ENCODE measurements at regions not wholly inside any gene's neighbourhood (a gene's known extent, or its start where the extent isn't known, plus 50 kb on each side); places are given as distances from the start of the nearest gene placed in this dataset.

GRCh38 chr9:126226991-126227936 lies 99.4 kb upstream of the MVB12B start:
- no peaks in the 10 kb centered on the region for H3K9me3 Mint-ChIP-seq
- H3K36me3 ChIP-seq (ENCODE audit: insufficient read depth, low read length) = no peaks in the 10 kb centered on the region
- ATAC-seq (ENCODE audit: poor library complexity) (no peak), DNase-seq (no peak)
- peaks cover 15% of the 10 kb centered on the region for H3K4me1 Mint-ChIP-seq (ENCODE audit: low read depth)
- CTCF ChIA-PET = interaction anchor here (1.2 kb wide), 1 partner anchor 820 kb away, joined by 3 read pairs; no protein-coding TSS in a partner anchor
- H3K9me3 ChIP-seq (ENCODE audit: control insufficient read depth in 1 of 2, insufficient read depth in 1 of 2, low read length in 2 of 2) = peaks cover 0 to 21% of the 10 kb centered on the region in 2 experiments
- H3K4me1 ChIP-seq (ENCODE audit: insufficient read depth, low read length) = peaks cover 10% of the 10 kb centered on the region
- H3K4me3 ChIP-seq (ENCODE audit: low read length) = no peak overlapping the region
- peaks cover 24 to 31% of the 10 kb centered on the region in 2 experiments for H3K27me3 ChIP-seq (ENCODE audit: control insufficient read depth in 1 of 2, insufficient read depth in 2 of 2, low read length in 2 of 2)
- no peak overlapping the region for H3K27ac Mint-ChIP-seq
- POLR2A ChIA-PET = interaction anchor here (0.6 kb wide), 1 partner anchor 46 kb away, joined by 3 read pairs; no protein-coding TSS in a partner anchor
- no peak overlapping the region for H3K4me3 Mint-ChIP-seq
- no peak for TF ChIP-seq CTCF (IDR thresholded peaks at IDR 0.05)
- intact Hi-C loops (cut with DNase I, micrococcal nuclease) = no loop called here
- H3K27me3 Mint-ChIP-seq = peaks cover 76% of the 10 kb centered on the region
- H3K36me3 Mint-ChIP-seq (ENCODE audit: low read depth) = no peaks in the 10 kb centered on the region
- no peak overlapping the region for H3K27ac ChIP-seq (ENCODE audit: low read depth in 1 of 2, low read length in 2 of 2)

GRCh38 chr9:126228111-126228780 lies 98.4 kb upstream of the MVB12B start:
- Histone ChIP-seq H3K4me3 (ENCODE audit: low read length) (no peak overlapping the region), H3K27ac (ENCODE audit: low read depth in 1 of 2, low read length in 2 of 2) (no peak overlapping the region), H3K4me1 (ENCODE audit: insufficient read depth, low read length) (peaks cover 5% of the 10 kb centered on the region), H3K27me3 (ENCODE audit: control insufficient read depth in 1 of 2, insufficient read depth in 2 of 2, low read length in 2 of 2) (peaks cover 14 to 23% of the 10 kb centered on the region in 2 experiments), H3K9me3 (ENCODE audit: control insufficient read depth in 1 of 2, insufficient read depth in 1 of 2, low read length in 2 of 2) (peaks cover 0 to 11% of the 10 kb centered on the region in 2 experiments), H3K36me3 (ENCODE audit: insufficient read depth, low read length) (no peaks in the 10 kb centered on the region)
- CTCF ChIA-PET = interaction anchor here (0.6 to 1.2 kb wide), 2 partner anchors 14 to 821 kb away, joined by 3 to 4 read pairs; no protein-coding TSS in a partner anchor
- Mint-ChIP-seq H3K4me3 (no peak overlapping the region), H3K36me3 (ENCODE audit: low read depth) (no peaks in the 10 kb centered on the region), H3K4me1 (ENCODE audit: low read depth) (peaks cover 15% of the 10 kb centered on the region), H3K27me3 (peaks cover 71% of the 10 kb centered on the region), H3K9me3 (no peaks in the 10 kb centered on the region), H3K27ac (no peak overlapping the region)
- POLR2A ChIA-PET = no interaction called here
- ATAC-seq (ENCODE audit: poor library complexity) (no peak), DNase-seq (no peak)
- intact Hi-C loops (cut with DNase I, micrococcal nuclease) = loop anchor here (2.0 kb wide), 2 partner anchors 263 to 669 kb away; no protein-coding TSS in a partner anchor
- TF ChIP-seq CTCF (IDR thresholded peaks at IDR 0.05) = no peak

- Histone ChIP-seq H3K4me3 (ENCODE audit: low read length) (no peak overlapping the region), H3K36me3 (ENCODE audit: insufficient read depth, low read length) (no peaks in the 10 kb centered on the region), H3K27me3 (ENCODE audit: control insufficient read depth in 1 of 2, insufficient read depth in 2 of 2, low read length in 2 of 2) (peaks cover 7 to 16% of the 10 kb centered on the region in 2 experiments), H3K27ac (ENCODE audit: low read depth in 1 of 2, low read length in 2 of 2) (no peak overlapping the region), H3K9me3 (ENCODE audit: control insufficient read depth in 1 of 2, insufficient read depth in 1 of 2, low read length in 2 of 2) (peaks cover 0 to 5% of the 10 kb centered on the region in 2 experiments), H3K4me1 (ENCODE audit: insufficient read depth, low read length) (peaks cover 5% of the 10 kb centered on the region)
- intact Hi-C loops (cut with DNase I, micrococcal nuclease) = loop anchor here (1.0 to 2.0 kb wide), 3 partner anchors 262 to 821 kb away; no protein-coding TSS in a partner anchor
- Mint-ChIP-seq H3K4me1 (ENCODE audit: low read depth) (peaks cover 13% of the 10 kb centered on the region), H3K9me3 (no peaks in the 10 kb centered on the region), H3K4me3 (no peak overlapping the region), H3K27me3 (peaks cover 65% of the 10 kb centered on the region), H3K27ac (no peak overlapping the region), H3K36me3 (ENCODE audit: low read depth) (no peaks in the 10 kb centered on the region)
- ChIA-PET CTCF (interaction anchor here (0.6 to 1.2 kb wide), 2 partner anchors 13 to 821 kb away, joined by 3 to 4 read pairs; no protein-coding TSS in a partner anchor), POLR2A (no interaction called here)
- peak; percentile 91 for TF ChIP-seq CTCF (IDR thresholded peaks at IDR 0.05)
- DNase-seq = peak; percentile 41 to 76 (median 58)
- ATAC-seq (ENCODE audit: poor library complexity) = peak; percentile 97
These were observed 97.7 kb upstream of the MVB12B start for GRCh38 chr9:126228781-126229444.
